SK-N-SH (cell line): ENCODE measurements at regions not wholly inside any gene's neighbourhood (a gene's known extent, or its start where the extent isn't known, plus 50 kb on each side); places are given as distances from the start of the nearest gene placed in this dataset.

Experiments
- GABPA ChIP-seq: IDR thresholded peaks from 2 replicates; pipeline ENCODE4 v1.4.0; 2012; ENCODE audit warnings: low read depth, mild to moderate bottlenecking
- RAD21 ChIP-seq: IDR thresholded peaks from 2 replicates; pipeline ENCODE4 v1.6.1; 2012; ENCODE audit warnings: mild to moderate bottlenecking, low read length
- SMC3 ChIP-seq: IDR thresholded peaks from 2 replicates; pipeline ENCODE4 v1.6.1; 2012; ENCODE audit warnings: low read depth, low read length, improper control_type of control experiment
- TF ChIP-seq, protein P1 (sequence below): IDR thresholded peaks from 2 replicates; pipeline ENCODE4; 2012
- TF ChIP-seq, protein P2 (sequence below): fragments of 200-600 bp; sonication (generic); IDR thresholded peaks from 2 replicates; pipeline ENCODE4 v1.6.1; 2017; ENCODE audit warnings: antibody characterized with exemption, mild to moderate bottlenecking, moderate library complexity

DNA sequence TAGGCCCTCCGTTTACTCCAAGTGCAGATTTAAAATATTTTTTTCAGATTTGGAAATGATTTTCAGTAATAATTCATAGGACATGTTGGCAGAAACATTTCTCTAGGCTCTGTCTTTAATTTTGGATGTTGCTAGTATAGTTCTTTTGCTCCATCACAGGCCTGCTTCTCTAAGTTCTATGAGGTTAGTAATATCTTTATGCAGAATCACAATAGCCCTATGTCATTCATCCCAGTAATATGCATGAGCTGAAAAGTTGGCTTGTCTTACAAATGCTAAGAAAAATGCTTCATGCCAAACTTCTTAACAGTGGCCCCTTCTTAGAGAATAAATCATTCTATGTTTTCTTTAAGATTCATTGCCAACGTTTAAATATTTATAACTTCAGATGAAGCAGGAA, 148.3 kb upstream of the TLL1 start:
- TF ChIP-seq SMC3 (no peak), GABPA (no peak), RAD21 (no peak)
- TF ChIP-seq, protein P1, sequence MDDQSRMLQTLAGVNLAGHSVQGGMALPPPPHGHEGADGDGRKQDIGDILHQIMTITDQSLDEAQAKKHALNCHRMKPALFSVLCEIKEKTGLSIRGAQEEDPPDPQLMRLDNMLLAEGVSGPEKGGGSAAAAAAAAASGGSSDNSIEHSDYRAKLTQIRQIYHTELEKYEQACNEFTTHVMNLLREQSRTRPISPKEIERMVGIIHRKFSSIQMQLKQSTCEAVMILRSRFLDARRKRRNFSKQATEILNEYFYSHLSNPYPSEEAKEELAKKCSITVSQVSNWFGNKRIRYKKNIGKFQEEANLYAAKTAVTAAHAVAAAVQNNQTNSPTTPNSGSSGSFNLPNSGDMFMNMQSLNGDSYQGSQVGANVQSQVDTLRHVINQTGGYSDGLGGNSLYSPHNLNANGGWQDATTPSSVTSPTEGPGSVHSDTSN: no peak
- TF ChIP-seq, protein P2, sequence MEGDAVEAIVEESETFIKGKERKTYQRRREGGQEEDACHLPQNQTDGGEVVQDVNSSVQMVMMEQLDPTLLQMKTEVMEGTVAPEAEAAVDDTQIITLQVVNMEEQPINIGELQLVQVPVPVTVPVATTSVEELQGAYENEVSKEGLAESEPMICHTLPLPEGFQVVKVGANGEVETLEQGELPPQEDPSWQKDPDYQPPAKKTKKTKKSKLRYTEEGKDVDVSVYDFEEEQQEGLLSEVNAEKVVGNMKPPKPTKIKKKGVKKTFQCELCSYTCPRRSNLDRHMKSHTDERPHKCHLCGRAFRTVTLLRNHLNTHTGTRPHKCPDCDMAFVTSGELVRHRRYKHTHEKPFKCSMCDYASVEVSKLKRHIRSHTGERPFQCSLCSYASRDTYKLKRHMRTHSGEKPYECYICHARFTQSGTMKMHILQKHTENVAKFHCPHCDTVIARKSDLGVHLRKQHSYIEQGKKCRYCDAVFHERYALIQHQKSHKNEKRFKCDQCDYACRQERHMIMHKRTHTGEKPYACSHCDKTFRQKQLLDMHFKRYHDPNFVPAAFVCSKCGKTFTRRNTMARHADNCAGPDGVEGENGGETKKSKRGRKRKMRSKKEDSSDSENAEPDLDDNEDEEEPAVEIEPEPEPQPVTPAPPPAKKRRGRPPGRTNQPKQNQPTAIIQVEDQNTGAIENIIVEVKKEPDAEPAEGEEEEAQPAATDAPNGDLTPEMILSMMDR: no peak
